Pancreas (tissue), 10 donors: ENCODE measurements at regions not wholly inside any gene's neighbourhood (a gene's known extent, or its start where the extent isn't known, plus 50 kb on each side); places are given as distances from the start of the nearest gene placed in this dataset.

Experiments used
- ATAC-seq, 4 donors: fragments of 200-7000 bp; cut with Tn5 transposase; one replicate each; pipeline versions ENCODE4 v1.8.0 to v1.9.1; 2020; ENCODE audit warnings: mild to moderate bottlenecking in 4 of 4, moderate library complexity in 4 of 4
- DNase-seq, 6 donors: peaks; one replicate each; pipeline ENCODE4 v3.0.0-alpha.2; 2020
- FAIRE-seq: peaks from 2 replicates; lab custom pipeline; 2012; peaks lifted over from hg19 to GRCh38; lab: Jason Lieb, UNC
- H3K27ac ChIP-seq, 4 donors: fragments of 200-600 bp; sonication (generic); 1 replicate in 3 of 4; 2 replicates in 1 of 4; pipeline versions ENCODE4 v1.5.0 to v1.8.0; 2020
- H3K27me3 ChIP-seq, 4 donors: fragments of 200-600 bp; one replicate each; pipeline ENCODE4 v1.8.0; 2021
- H3K36me3 ChIP-seq, 3 donors: fragments of 200-600 bp; sonication (generic) in 1 of 3; one replicate each; pipeline versions ENCODE4 v1.5.0 to v1.8.0; 2020 to 2021
- H3K4me1 ChIP-seq, 3 donors: fragments of 200-600 bp; one replicate each; pipeline ENCODE4 v1.8.0; 2021
- H3K4me3 ChIP-seq, 4 donors: fragments of 200-600 bp; sonication (generic) in 2 of 4; one replicate each; pipeline versions ENCODE4 v1.5.0 to v1.8.0; 2020 to 2021
- H3K9me3 ChIP-seq, 4 donors: fragments of 200-600 bp; one replicate each; pipeline ENCODE4 v1.8.0; 2021
- WGBS, 2 donors: extraction: QIAGEN DNeasy Blood & Tissue Kit; methylation state at CpG; one replicate each; pipeline ENCODE4 v1.1.7; 2013; 5-methylcytosine and 5-hydroxymethylcytosine counted together
- intact Hi-C, 3 donors: fragments of 100-400 bp; cut with DNase I; formaldehyde crosslinking; loops; one replicate each; pipeline versions ENCODE4 v1.11.1 to v1.14.2; 2022
- TF ChIP-seq, protein P1 (sequence below), 4 donors: fragments of 200-600 bp; sonication (generic) in 3 of 4; IDR thresholded peaks; one replicate each; pipeline versions ENCODE4 v1.5.0 to v1.8.0; 2021; ENCODE audit warnings: antibody characterized with exemption in 4 of 4
- donor health status: healthy with polysubstance abuse.
- donor health status: DM: no; HTN: no; CAD: no; lungs with moderate emphysema.
- donor health status: DM: no; HTN: no; CAD: no.
- donor health status: control.
- donor health status: control.
- donor health status: Bipolar disorder and iron deficiency.
- donor health status: DM: yes; HTN: yes; CAD: no.
- donor health status: DM: no; HTN: no; CAD: no.
- donor health status: DM: no; HTN: no; CAD: no.
- donor health status: DM: yes; HTN: yes; CAD: no.

GRCh38 chr22:23414727-23415489, 165.2 kb downstream of the IGLL1 start:
- 81 to 87% methylated on average over 38 of the region's 38 CpGs for WGBS, 2 donors
- TF ChIP-seq, protein P1, sequence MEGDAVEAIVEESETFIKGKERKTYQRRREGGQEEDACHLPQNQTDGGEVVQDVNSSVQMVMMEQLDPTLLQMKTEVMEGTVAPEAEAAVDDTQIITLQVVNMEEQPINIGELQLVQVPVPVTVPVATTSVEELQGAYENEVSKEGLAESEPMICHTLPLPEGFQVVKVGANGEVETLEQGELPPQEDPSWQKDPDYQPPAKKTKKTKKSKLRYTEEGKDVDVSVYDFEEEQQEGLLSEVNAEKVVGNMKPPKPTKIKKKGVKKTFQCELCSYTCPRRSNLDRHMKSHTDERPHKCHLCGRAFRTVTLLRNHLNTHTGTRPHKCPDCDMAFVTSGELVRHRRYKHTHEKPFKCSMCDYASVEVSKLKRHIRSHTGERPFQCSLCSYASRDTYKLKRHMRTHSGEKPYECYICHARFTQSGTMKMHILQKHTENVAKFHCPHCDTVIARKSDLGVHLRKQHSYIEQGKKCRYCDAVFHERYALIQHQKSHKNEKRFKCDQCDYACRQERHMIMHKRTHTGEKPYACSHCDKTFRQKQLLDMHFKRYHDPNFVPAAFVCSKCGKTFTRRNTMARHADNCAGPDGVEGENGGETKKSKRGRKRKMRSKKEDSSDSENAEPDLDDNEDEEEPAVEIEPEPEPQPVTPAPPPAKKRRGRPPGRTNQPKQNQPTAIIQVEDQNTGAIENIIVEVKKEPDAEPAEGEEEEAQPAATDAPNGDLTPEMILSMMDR (IDR thresholded peaks at IDR 0.05) = no peak
- no peaks in the 10 kb centered on the region for H3K36me3 ChIP-seq
- H3K9me3 ChIP-seq = no peaks in the 10 kb centered on the region
- FAIRE-seq = no peak
- DNase-seq = no peak
- intact Hi-C loops = no loop called here
- H3K27ac ChIP-seq = no peak overlapping the region
- ATAC-seq = no peak
- no peak overlapping the region for H3K4me3 ChIP-seq
- H3K4me1 ChIP-seq = no peaks in the 10 kb centered on the region
- H3K27me3 ChIP-seq = no peaks in the 10 kb centered on the region

GRCh38 chr22:23411739-23412138, 168.4 kb downstream of the IGLL1 start:
- Histone ChIP-seq H3K36me3 (no peaks in the 10 kb centered on the region), H3K4me3 (no peak overlapping the region), H3K27me3 (no peaks in the 10 kb centered on the region), H3K4me1 (no peaks in the 10 kb centered on the region), H3K9me3 (no peaks in the 10 kb centered on the region), H3K27ac (no peak overlapping the region)
- no peak for DNase-seq
- no peak for ATAC-seq
- FAIRE-seq = no peak
- intact Hi-C loops = no loop called here
- TF ChIP-seq, protein P1 (IDR thresholded peaks at IDR 0.05) = no peak

DNA sequence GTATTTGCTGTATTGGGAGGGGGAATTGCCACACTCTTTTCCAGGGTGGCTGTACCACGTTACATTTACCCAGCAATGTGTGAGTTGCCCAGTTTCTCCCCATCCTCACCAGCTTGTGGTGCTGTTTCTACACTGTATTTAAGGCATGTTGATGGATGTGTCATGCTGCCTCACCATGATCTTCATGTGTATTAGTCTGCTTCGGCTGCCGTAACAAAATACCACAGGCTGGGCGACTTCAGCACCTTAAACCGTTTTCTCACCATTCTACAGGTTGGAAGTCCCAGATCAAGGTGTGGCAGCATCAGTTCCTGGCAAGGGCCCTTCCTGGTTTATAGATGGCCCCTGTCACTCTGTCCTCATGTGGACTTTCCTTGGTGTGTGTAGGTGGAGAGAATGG, 169.7 kb downstream of the IGLL1 start:
- H3K27me3 ChIP-seq = no peaks in the 10 kb centered on the region
- 85 to 89% methylated on average over 5 of the region's 5 CpGs for WGBS, 2 donors
- no peaks in the 10 kb centered on the region for H3K36me3 ChIP-seq
- DNase-seq (no peak), ATAC-seq (no peak), FAIRE-seq (no peak)
- H3K27ac ChIP-seq = no peak overlapping the region
- no peaks in the 10 kb centered on the region for H3K9me3 ChIP-seq
- no peak overlapping the region for H3K4me3 ChIP-seq
- TF ChIP-seq, protein P1 (IDR thresholded peaks at IDR 0.05) = no peak
- intact Hi-C loops = no loop called here
- H3K4me1 ChIP-seq = no peaks in the 10 kb centered on the region

DNA sequence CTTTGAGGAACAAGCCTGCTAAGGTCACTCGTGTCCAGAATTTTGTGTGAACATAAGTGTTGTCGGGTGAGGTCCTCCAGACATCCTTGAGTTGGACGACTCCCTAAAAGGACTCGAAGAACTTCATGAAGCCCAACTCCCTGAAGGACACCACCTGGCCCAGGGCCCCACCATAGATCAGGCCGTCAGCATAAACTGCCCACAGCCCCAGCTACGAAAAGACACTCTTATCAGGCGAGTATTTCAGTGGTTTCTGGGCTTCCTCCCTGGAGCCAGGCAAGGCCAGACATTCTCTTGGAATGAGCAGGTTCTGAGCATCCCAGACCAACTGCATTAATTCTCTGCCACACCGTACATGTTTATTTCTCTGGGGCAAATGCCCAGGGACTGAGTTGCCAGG, 170.1 kb downstream of the IGLL1 start:
- H3K4me3 ChIP-seq = no peak overlapping the region
- 56 to 61% methylated on average over 8 of the region's 8 CpGs for WGBS, 2 donors
- FAIRE-seq (no peak), ATAC-seq (no peak), DNase-seq (no peak)
- no peaks in the 10 kb centered on the region for H3K36me3 ChIP-seq
- no peaks in the 10 kb centered on the region for H3K4me1 ChIP-seq
- H3K9me3 ChIP-seq = no peaks in the 10 kb centered on the region
- no peaks in the 10 kb centered on the region for H3K27me3 ChIP-seq
- intact Hi-C loops = loop anchor here in 1 of 3 donors (10.0 kb wide), 1 partner anchor 125 kb away; no protein-coding TSS in a partner anchor
- TF ChIP-seq, protein P1 (IDR thresholded peaks at IDR 0.05) = no peak
- no peak overlapping the region for H3K27ac ChIP-seq

GRCh38 chr22:23408321-23408720, 171.8 kb downstream of the IGLL1 start:
- Histone ChIP-seq H3K36me3 (no peaks in the 10 kb centered on the region), H3K4me1 (no peaks in the 10 kb centered on the region), H3K9me3 (no peaks in the 10 kb centered on the region), H3K27me3 (no peaks in the 10 kb centered on the region), H3K4me3 (no peak overlapping the region), H3K27ac (no peak overlapping the region)
- DNase-seq (no peak), ATAC-seq (no peak), FAIRE-seq (no peak)
- intact Hi-C loops = loop anchor here in 1 of 3 donors (10.0 kb wide), 1 partner anchor 126 kb away; no protein-coding TSS in a partner anchor
- 54 to 57% methylated on average over 2 of the region's 2 CpGs for WGBS, 2 donors
- TF ChIP-seq, protein P1 (IDR thresholded peaks at IDR 0.05) = no peak
